HG03565 (cell line): ENCODE measurements at regions not wholly inside any gene's neighbourhood (a gene's known extent, or its start where the extent isn't known, plus 50 kb on each side); places are given as distances from the start of the nearest gene placed in this dataset.

Source experiments
- ATAC-seq: cut with Tn5 transposase; IDR thresholded peaks from one replicate; pipeline ENCODE4 v1.9.1; 2021; ENCODE audit warnings: mild to moderate bottlenecking, moderate library complexity; ENCODE audit not compliant: unreplicated experiment

DNA sequence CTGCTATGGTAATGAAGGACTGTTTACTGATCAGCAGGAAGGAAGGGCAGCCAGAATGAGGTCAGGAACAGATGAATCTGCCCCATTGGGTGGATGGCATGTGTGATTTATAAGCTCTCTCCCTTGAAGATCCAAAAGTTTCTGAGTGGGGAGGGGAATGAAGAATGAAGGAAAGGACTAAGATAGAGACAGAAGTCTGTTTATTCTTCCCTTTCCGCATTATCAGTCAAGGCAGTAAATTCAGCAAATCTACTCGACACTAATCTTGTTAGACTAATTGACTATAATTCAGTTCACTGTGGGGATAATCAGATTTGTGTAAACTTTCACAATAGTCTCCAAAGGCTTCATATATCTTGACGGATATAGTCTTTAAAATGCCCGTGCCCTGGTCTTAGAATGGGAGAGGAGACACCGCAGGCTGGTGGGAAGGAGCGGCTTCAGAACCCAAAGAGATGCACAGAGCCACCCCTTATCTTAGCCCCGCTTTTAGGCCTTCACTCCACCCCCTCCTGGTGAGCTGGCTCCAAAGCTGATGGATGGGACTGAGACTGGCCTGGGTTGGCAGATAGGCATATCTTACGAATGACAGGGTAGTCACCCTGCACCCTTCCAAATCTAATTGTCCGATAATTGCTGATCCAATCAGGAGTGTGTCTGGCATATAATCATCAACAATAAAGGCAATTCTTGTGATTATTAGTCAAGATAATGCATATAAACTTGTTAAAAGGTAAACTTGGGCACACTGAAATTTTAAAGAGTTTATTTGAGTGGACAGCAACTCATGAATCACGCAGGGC lies 76.0 kb upstream of the PPM1J start:
- ATAC-seq: no peak

DNA sequence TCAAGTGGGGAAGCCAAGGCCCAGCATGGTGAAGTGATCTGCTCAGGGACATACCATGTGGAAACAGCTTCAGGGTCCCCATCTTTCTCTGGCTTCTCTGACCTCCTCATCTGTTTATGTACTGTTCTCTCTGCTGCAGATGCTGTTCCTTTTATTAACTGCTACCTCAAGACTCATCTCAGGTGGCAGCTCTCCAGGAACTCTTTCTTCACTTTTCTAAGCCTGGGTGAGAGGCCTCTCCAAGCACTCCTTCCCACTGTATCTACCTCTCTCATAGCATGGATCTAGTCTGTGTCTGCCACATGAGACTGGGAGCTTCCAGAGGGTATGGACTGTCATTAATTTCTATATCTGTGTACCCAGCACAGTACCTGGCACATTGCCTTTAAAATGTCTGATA lies 73.4 kb upstream of the PPM1J start:
- no peak for ATAC-seq

DNA sequence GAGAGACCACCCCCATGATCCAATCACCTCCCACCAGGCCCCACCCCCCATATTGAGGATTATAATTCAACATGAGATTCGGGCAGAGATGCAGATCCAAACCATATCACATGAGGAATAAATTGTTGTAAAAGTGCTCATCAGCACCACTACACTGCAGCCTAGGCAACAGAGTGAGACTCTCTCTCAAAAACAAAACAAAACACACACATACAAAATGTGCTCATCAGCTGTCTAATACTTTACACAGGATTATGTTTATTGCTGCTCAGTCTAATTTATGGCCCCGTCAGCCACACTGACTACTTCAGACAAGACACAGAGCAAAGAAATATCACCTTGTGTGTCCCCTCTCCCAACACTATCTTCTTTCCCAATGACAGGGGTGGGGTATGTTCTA lies 72.9 kb upstream of the PPM1J start:
- no peak for ATAC-seq

DNA sequence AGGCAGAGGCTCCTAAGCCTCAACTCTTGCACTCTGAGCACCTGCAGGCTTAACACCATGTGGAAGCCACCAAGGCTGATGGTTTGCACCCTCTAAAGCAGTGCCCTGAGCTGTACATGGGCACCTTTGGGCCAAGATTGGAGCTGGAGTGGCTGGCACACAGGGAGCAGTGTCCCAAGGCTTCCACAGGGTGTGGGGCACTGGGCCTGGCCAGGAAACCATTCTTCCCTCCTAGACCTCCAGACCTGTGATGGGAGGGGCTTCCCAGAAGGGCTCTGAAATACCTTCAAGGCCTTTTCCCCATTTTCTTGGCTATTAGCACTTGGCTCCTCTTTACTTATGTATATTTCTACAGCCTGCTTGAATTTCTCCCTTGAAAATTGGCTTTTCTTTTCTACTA lies 67.9 kb upstream of the PPM1J start:
- ATAC-seq: no peak

DNA sequence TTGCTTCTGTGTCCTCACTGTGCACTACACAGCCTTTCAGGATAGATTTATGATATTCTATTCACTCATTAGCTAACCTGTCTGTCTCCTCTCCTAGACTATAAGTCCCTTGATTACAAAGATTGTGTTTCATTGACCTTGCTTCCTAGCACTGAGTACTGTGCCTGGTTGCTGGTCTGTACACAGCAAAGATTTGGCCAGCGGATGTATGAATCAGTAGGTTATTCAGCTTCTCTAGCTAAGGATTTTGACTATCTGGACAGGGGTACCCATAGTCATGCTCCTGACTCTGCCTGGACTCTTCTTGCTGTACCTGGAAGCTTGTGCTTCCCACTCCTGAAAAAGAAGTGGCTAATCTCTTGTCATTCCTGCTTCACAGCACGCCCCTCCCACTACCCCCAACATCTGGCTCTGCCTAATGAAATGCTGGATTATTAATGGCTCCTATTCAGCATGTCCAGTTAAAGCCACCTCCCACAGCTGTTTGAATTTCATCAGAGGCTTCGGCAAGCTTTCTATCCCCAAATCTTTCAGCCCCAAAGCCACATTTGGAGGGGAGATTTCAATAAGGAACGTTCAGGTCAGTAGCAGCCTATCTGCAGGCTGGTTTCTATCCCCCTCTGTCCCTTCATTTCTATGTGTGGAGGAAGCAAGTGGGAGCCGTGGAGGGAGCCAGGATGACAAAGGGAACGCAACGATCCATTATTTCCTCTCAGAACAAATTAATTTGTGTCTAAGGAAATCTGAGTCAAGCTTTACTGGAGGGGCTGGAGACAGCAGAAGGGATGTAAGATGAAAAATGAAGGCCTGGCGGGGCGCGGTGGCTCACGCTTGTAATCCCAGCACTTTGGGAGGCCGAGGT lies 64.8 kb upstream of the PPM1J start:
- no peak for ATAC-seq

DNA sequence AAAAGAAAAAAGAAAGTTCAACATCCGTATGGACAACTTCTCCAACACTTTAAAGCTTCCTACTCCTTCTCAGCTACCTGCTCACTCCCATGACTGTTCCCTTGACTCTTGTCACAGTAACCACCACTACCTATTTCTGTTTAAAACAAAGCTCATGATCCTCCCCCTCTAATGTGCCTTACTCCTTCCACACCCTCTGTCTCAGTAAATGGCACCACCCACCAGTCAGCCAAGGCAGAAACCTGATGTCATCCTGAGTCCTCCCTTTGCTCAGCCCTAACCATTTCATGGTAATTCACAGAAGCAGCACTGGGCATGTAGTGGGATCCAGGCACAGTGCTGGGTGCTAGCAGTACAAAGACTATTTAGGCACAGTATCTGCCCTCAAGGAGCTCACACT lies 63.0 kb upstream of the PPM1J start:
- ATAC-seq: no peak

DNA sequence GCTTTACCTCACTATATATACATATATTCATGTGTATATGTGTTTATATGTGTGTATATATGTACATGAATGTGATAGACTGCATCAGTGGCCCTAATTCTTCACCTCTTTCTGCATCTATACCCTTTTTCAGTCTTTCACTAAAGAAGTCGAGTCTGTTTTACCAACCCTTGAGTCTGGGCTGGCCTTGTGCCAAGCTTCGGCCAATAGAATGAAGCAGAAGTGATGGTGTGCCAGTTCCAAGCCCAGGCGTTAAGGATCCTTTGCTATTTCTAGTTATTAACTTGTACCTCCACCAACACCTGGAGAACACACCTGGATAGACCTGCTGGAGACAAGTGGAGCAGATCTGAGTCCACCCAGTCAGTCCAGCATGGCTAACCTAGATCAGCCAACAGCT lies 61.6 kb upstream of the PPM1J start:
- no peak for ATAC-seq

DNA sequence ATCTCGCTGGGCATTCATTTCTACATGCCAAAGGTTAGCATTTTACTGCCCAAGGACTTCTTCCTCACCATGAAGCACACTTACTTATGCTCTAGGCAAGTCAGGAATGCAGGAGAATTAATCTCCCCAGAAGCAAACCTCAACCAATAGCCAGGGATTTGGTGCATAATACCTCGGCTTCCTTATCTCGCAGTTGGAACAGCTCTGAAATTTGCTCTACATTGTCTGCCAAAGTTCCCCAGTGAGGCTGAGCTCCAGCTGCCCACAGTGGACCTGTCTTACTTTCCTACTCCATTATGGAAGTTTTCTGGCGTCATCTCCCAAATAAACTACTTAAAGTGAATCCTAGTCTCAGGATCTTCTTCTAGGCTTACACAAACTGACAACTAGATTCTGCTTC lies 57.6 kb upstream of the PPM1J start:
- ATAC-seq: no peak

DNA sequence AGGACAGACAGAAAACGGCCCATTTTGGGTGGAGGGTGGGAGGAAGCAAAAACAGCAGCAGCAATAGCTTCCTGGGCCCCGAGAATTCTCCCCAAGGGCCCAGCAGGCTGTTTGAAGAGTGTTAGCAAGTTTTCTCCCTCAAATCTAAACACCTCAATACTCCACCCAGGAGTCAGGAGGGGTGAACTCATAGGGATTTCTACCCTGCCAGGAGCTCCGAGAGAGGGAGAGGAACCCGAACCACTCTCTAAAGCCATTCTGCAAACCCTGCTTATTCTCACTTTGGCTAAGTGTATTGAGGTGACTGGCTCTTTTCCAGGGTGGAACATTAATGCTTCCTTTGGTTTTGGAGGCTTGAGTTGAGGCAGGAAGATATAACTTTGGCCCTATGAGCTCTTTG lies 55.6 kb upstream of the PPM1J start:
- ATAC-seq: no peak

DNA sequence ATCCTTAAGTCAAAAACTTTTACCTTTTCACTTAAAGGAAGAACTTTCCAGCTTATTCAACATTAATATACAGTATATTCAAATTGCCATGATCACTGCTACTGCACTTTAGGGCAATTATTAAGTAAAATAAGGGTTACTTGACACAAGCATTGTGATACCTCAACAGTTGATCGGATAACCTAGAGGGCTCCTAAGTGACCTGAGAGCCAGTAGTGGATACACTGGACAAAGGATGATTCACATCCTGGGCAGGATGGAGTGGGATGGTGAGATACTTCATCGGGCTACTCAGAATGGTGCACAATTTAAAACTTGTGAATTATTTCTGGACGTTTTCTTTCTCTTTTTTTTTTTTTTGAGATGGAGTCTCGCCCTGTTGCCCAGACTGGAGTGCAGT lies 54.5 kb upstream of the PPM1J start:
- ATAC-seq: no peak

DNA sequence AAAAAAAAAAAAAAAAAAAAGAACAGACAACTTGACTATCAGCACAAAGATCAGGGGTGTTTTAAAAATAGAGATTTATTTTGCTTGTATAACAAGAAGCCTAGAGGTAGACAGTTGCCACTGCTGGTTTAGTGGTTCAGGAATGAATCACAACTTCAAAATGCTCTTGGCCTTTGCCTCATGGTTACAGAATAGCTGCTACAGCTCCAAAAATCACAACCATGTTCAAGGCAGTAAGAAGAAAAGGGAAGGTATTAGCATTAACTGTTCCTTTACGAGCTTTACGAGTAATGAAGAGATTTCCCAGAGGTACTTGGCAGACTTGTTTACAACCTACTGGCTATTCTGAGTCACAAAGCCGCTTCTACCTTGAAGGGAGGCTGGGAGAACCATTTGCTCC lies 52.5 kb upstream of the PPM1J start:
- no peak for ATAC-seq
